ENCODE measurements at regions not wholly inside any gene's neighbourhood (a gene's known extent, or its start where the extent isn't known, plus 50 kb on each side); places are given as distances from the start of the nearest gene placed in this dataset.
"Not testable (repeated sequence)": the region's sequence is repeated elsewhere in the genome, so short reads cannot be mapped to it uniquely, and the experiment has no call there.

DNA sequence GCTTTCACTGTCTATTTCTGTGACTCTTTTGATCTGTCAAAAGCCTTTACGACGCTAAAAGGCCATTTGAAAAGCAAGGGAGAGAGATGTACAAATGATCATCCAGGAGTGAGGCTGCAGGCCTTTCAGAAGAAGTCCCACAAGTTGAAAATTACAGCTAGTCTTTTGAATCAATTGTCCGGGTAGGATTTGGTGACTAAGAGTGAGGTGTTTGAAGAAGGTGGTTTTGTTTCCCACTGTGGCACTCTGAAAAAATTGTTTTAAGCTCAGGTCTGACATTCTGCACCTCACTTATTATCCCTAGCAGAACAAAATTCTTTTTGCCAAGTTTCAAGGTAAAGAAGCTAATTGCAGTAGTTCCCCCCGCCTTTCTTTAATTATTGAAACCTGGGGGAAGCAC is 50.8 kb upstream of the TMEM108 start:
- no peak overlapping the region for H3K9ac ChIP-seq (ENCODE audit: low read depth, low read length)
- H3K4me3 ChIP-seq (ENCODE audit: low read length), result no peak overlapping the region
- H3K4me1 ChIP-seq (ENCODE audit: insufficient read depth, low read length), result no peaks in the 10 kb centered on the region
- no peak overlapping the region for H3K27ac ChIP-seq (ENCODE audit: low read length)
- H3K27me3 ChIP-seq (ENCODE audit: insufficient read depth, low read length), result no peaks in the 10 kb centered on the region
- H3K36me3 ChIP-seq (ENCODE audit: insufficient read depth, low read depth, low read length), result no peaks in the 10 kb centered on the region
- no peaks in the 10 kb centered on the region for H3K9me3 ChIP-seq (ENCODE audit: insufficient read depth, low read depth, low read length)

DNA sequence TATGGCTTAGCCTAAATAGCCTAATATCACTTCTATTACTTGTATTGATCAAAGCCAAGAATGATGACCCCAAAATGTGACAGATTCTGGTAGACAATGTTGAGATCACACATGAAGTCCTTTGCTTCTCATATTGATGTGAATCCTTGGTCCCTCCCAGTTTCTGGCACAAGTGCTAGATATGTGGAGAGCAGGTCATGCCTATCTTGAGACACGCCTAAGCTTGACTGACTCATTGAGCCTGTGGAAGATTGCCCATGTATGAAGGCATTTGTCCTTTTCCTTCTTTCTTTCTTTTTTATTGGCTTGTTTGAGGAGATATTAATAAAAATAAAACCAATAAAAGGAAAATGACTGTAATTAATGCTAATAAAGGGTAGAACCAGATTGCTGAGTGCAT is 54.0 kb upstream of the TMEM108 start:
- H3K4me3 ChIP-seq (ENCODE audit: low read length), result no peak overlapping the region
- no peaks in the 10 kb centered on the region for H3K4me1 ChIP-seq (ENCODE audit: insufficient read depth, low read length)
- no peaks in the 10 kb centered on the region for H3K36me3 ChIP-seq (ENCODE audit: insufficient read depth, low read depth, low read length)
- H3K27ac ChIP-seq (ENCODE audit: low read length), result no peak overlapping the region
- no peaks in the 10 kb centered on the region for H3K27me3 ChIP-seq (ENCODE audit: insufficient read depth, low read length)
- H3K9me3 ChIP-seq (ENCODE audit: insufficient read depth, low read depth, low read length), result no peaks in the 10 kb centered on the region
- H3K9ac ChIP-seq (ENCODE audit: low read depth, low read length), result no peak overlapping the region

DNA sequence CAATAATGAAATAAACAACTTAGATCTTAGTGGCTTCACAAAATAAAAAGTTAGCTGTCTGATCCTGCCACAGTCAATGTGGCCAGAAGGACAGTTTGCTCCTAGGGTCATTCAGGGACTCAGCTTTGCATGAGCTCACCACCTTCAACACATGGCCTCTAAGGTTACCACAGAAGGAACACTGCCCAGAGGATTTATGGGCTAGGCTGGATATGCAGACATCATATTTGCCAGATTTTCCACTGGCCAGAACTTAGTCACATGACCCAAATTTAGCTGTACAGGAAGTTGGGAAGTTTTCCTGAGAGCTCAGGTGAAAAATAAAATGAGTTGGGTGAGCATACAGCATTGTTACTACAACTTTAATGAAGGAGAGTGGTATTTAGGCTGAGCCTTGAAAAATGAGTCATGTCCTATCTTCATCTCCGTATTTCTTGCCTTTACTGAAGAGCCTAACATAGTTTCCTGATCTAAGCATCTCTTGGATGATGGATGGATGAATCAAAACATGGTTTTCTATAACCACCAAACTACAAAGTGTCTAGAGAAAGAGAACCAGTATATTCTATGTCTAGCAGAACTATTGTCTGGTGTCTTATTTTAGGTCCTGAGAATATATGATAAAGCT is 54.9 kb upstream of the TMEM108 start:
- no peaks in the 10 kb centered on the region for H3K9me3 ChIP-seq (ENCODE audit: insufficient read depth, low read depth, low read length)
- H3K9ac ChIP-seq (ENCODE audit: low read depth, low read length), result no peak overlapping the region
- H3K27me3 ChIP-seq (ENCODE audit: insufficient read depth, low read length), result no peaks in the 10 kb centered on the region
- no peak overlapping the region for H3K27ac ChIP-seq (ENCODE audit: low read length)
- no peaks in the 10 kb centered on the region for H3K36me3 ChIP-seq (ENCODE audit: insufficient read depth, low read depth, low read length)
- no peaks in the 10 kb centered on the region for H3K4me1 ChIP-seq (ENCODE audit: insufficient read depth, low read length)
- no peak overlapping the region for H3K4me3 ChIP-seq (ENCODE audit: low read length)

DNA sequence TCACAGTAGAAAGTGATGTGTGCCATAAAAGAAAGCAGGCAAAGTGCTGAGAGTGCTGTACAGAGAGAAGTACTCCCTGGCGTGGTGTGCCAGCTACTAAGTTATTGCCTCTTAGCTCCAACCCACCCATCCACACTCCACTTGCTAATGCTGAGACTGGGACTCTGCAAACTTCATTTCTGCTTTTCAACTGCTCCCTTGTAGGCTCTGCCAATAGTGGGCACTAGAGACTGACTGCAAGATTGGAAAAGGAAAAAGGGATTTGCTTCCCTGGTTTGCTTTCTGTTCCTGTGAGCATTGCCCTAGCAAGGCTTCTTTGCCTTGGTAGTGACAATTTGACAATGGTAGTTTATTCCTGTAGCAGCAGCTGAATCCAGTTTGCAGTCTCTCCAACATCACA is 56.5 kb upstream of the TMEM108 start:
- H3K27ac ChIP-seq (ENCODE audit: low read length), result no peak overlapping the region
- H3K4me3 ChIP-seq (ENCODE audit: low read length), result no peak overlapping the region
- no peaks in the 10 kb centered on the region for H3K9me3 ChIP-seq (ENCODE audit: insufficient read depth, low read depth, low read length)
- no peaks in the 10 kb centered on the region for H3K27me3 ChIP-seq (ENCODE audit: insufficient read depth, low read length)
- H3K36me3 ChIP-seq (ENCODE audit: insufficient read depth, low read depth, low read length), result no peaks in the 10 kb centered on the region
- no peaks in the 10 kb centered on the region for H3K4me1 ChIP-seq (ENCODE audit: insufficient read depth, low read length)
- H3K9ac ChIP-seq (ENCODE audit: low read depth, low read length), result no peak overlapping the region

DNA sequence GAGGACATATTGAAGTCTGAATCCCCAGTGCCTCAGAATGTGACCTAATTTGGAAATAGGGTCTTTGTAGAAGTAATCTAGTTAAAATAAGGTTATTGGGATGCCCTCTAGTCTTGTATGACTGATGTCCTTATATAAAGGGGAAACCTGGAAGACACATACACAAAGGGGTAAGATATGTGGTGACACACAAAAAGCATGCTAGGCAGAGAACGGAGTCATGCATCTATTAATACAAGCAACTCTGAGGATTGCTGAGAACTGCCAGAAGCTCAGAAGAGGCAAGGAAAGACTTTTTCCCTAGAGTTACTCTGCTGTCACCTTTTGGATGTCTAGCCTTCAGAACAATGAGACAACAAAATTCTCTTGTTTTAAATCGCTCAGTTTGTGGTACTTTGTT is 58.1 kb upstream of the TMEM108 start:
- no peaks in the 10 kb centered on the region for H3K36me3 ChIP-seq (ENCODE audit: insufficient read depth, low read depth, low read length)
- H3K4me3 ChIP-seq (ENCODE audit: low read length), result no peak overlapping the region
- no peak overlapping the region for H3K27ac ChIP-seq (ENCODE audit: low read length)
- H3K4me1 ChIP-seq (ENCODE audit: insufficient read depth, low read length), result no peaks in the 10 kb centered on the region
- H3K9me3 ChIP-seq (ENCODE audit: insufficient read depth, low read depth, low read length), result no peaks in the 10 kb centered on the region
- H3K9ac ChIP-seq (ENCODE audit: low read depth, low read length), result no peak overlapping the region
- no peaks in the 10 kb centered on the region for H3K27me3 ChIP-seq (ENCODE audit: insufficient read depth, low read length)

DNA sequence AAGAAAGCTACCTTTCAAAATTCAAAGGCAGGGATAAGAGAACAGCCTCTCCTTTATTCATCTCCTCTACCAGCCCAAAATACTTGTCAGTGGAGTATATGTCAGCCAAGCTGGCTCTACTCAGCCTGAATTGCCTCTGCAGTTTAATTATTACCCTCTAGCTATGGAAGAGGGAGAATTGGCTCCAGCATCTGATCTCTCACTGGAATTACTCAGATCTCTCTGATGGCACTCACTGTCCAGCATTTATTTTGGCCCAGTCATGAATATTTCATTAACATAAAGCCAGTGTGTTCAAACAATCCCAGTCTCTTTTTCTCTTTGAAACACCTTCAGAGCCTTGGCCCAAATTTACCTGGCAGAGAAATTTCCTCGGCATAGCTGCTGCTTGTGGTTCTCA is 58.6 kb upstream of the TMEM108 start:
- Histone ChIP-seq H3K4me3 (ENCODE audit: low read length) (no peak overlapping the region), H3K27ac (ENCODE audit: low read length) (no peak overlapping the region), H3K27me3 (ENCODE audit: insufficient read depth, low read length) (no peaks in the 10 kb centered on the region), H3K4me1 (ENCODE audit: insufficient read depth, low read length) (no peaks in the 10 kb centered on the region), H3K36me3 (ENCODE audit: insufficient read depth, low read depth, low read length) (no peaks in the 10 kb centered on the region), H3K9me3 (ENCODE audit: insufficient read depth, low read depth, low read length) (no peaks in the 10 kb centered on the region), H3K9ac (ENCODE audit: low read depth, low read length) (no peak overlapping the region)

DNA sequence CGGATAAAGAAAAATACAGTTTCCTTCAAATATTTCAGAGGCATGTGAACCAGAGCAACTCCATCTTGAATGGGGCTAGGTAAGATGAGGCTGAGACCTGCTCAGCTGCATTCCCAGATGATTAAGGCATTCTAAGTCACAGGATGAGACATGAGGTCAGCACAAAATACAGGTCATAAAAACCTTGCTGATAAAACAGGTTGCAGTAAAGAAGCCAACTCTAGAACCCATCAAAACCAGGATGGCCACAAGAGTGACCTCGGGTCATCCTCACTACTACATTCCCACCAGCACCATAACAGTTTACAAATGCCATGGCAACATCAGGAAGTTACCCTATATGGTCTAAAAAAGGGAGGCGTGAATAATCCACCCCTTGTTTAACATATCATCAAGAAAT is 59.2 kb upstream of the TMEM108 start:
- H3K4me1 ChIP-seq (ENCODE audit: insufficient read depth, low read length); H3K9me3 ChIP-seq (ENCODE audit: insufficient read depth, low read depth, low read length); H3K36me3 ChIP-seq (ENCODE audit: insufficient read depth, low read depth, low read length); H3K27me3 ChIP-seq (ENCODE audit: insufficient read depth, low read length); H3K9ac ChIP-seq (ENCODE audit: low read depth, low read length); H3K27ac ChIP-seq (ENCODE audit: low read length); H3K4me3 ChIP-seq (ENCODE audit: low read length): not testable (repeated sequence)

DNA sequence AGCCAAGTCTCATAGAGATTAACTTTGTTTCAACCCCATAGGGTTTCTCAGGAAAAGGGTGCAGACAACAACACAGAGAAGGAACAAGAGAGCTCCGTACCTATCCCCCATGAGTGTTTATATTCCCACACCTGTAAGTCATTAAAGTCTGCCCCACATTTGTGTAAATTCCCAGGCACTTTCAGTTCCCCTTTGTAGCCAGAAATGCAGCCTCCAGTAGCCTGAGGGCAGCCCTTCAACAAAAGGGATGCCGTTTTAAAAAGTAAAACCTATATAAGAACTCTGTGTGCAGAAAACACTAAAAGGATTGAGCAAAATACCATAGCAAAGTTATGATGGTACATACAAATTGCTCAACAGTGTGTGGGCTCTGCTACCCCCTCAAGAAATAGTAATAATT is 59.7 kb upstream of the TMEM108 start:
- no peaks in the 10 kb centered on the region for H3K4me1 ChIP-seq (ENCODE audit: insufficient read depth, low read length)
- no peak overlapping the region for H3K9ac ChIP-seq (ENCODE audit: low read depth, low read length)
- no peak overlapping the region for H3K4me3 ChIP-seq (ENCODE audit: low read length)
- H3K27me3 ChIP-seq (ENCODE audit: insufficient read depth, low read length), result no peaks in the 10 kb centered on the region
- no peaks in the 10 kb centered on the region for H3K36me3 ChIP-seq (ENCODE audit: insufficient read depth, low read depth, low read length)
- H3K9me3 ChIP-seq (ENCODE audit: insufficient read depth, low read depth, low read length), result no peaks in the 10 kb centered on the region
- H3K27ac ChIP-seq (ENCODE audit: low read length), result no peak overlapping the region

DNA sequence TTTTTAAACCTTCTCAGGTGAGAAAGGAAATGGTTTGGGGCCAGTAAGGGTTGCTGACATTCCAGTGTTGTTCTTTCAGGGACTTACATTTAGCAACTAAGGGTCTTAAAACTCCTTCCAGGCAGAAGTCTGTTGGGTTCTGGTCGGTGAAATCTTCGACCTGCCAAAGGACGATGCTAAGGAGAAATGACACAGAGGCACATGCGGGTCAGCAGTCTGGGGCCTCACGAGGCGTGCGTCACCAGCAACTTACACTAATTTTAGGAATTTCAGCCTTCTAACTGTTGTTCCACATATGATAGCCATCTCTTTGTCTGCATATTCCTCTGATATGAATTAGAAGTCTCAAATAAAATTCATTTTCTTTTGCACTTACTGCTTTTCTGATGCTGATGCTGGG is 64.1 kb upstream of the TMEM108 start:
- Histone ChIP-seq H3K4me3 (ENCODE audit: low read length) (no peak overlapping the region), H3K9ac (ENCODE audit: low read depth, low read length) (no peak overlapping the region), H3K9me3 (ENCODE audit: insufficient read depth, low read depth, low read length) (no peaks in the 10 kb centered on the region), H3K27me3 (ENCODE audit: insufficient read depth, low read length) (no peaks in the 10 kb centered on the region), H3K4me1 (ENCODE audit: insufficient read depth, low read length) (no peaks in the 10 kb centered on the region), H3K27ac (ENCODE audit: low read length) (no peak overlapping the region), H3K36me3 (ENCODE audit: insufficient read depth, low read depth, low read length) (no peaks in the 10 kb centered on the region)

DNA sequence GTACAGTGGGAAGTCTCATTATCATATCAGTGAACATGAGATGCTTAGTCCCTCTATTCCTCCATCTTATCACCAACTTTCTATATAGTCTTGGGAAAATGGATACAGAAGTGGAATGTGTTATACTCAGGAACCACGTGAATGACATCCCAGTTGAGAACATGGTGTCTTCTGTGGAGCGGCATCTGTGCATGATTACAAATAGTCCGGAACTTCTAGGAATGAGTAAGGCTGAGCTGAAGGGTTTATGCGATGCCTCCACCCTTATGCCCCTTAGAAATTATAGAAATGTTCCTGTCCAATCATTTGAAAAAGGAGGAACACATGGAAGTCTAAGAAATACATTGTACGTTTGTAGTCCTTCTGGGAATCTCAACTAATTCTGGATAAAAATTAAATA is 64.8 kb upstream of the TMEM108 start:
- Histone ChIP-seq H3K27me3 (ENCODE audit: insufficient read depth, low read length) (no peaks in the 10 kb centered on the region), H3K9ac (ENCODE audit: low read depth, low read length) (no peak overlapping the region), H3K36me3 (ENCODE audit: insufficient read depth, low read depth, low read length) (no peaks in the 10 kb centered on the region), H3K4me3 (ENCODE audit: low read length) (no peak overlapping the region), H3K27ac (ENCODE audit: low read length) (no peak overlapping the region), H3K9me3 (ENCODE audit: insufficient read depth, low read depth, low read length) (no peaks in the 10 kb centered on the region), H3K4me1 (ENCODE audit: insufficient read depth, low read length) (no peaks in the 10 kb centered on the region)

DNA sequence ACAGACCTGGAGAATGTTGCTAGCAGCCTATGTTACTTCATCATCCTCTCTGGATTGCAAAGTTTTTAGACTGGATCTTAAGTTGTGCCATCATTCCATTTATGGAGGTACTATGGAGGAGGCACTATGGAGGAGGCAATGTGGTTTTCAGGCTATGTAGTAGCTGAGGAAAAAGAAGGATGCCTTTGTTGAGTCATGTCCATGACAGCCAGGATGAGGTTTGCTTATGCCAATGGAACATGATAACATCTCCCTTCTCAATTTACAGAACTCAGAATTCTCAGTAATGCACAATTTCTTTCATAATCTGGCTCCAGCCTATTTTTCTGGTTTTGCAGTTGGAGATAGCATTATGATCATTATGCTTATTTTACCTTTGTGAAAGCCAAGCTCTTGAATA is 65.9 kb upstream of the TMEM108 start:
- Histone ChIP-seq H3K9ac (ENCODE audit: low read depth, low read length) (no peak overlapping the region), H3K27me3 (ENCODE audit: insufficient read depth, low read length) (no peaks in the 10 kb centered on the region), H3K4me1 (ENCODE audit: insufficient read depth, low read length) (no peaks in the 10 kb centered on the region), H3K36me3 (ENCODE audit: insufficient read depth, low read depth, low read length) (no peaks in the 10 kb centered on the region), H3K27ac (ENCODE audit: low read length) (no peak overlapping the region), H3K4me3 (ENCODE audit: low read length) (no peak overlapping the region), H3K9me3 (ENCODE audit: insufficient read depth, low read depth, low read length) (no peaks in the 10 kb centered on the region)

DNA sequence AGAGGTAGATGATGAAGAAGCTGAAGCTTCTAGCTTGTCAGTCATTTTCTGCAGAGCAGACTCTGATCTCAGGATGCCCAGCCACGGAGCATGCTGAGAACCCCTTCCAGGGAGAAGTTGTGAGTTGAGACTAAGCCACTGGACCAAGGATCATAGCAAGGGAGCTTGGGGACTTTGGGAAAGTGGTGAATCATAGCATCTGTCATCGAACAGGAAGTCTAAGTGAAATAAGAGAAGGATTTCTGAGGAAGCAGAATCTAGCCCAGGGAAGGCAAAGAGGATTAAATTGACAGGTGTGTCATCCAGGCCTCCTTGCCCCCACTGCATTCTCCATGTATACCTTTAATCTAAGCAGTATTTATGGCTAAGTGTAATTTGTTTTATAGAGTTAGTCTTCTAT is 71.8 kb upstream of the TMEM108 start:
- H3K4me1 ChIP-seq (ENCODE audit: insufficient read depth, low read length), result no peaks in the 10 kb centered on the region
- H3K27me3 ChIP-seq (ENCODE audit: insufficient read depth, low read length), result no peaks in the 10 kb centered on the region
- no peaks in the 10 kb centered on the region for H3K9me3 ChIP-seq (ENCODE audit: insufficient read depth, low read depth, low read length)
- no peaks in the 10 kb centered on the region for H3K36me3 ChIP-seq (ENCODE audit: insufficient read depth, low read depth, low read length)
- H3K27ac ChIP-seq (ENCODE audit: low read length), result no peak overlapping the region
- H3K9ac ChIP-seq (ENCODE audit: low read depth, low read length), result no peak overlapping the region
- no peak overlapping the region for H3K4me3 ChIP-seq (ENCODE audit: low read length)

DNA sequence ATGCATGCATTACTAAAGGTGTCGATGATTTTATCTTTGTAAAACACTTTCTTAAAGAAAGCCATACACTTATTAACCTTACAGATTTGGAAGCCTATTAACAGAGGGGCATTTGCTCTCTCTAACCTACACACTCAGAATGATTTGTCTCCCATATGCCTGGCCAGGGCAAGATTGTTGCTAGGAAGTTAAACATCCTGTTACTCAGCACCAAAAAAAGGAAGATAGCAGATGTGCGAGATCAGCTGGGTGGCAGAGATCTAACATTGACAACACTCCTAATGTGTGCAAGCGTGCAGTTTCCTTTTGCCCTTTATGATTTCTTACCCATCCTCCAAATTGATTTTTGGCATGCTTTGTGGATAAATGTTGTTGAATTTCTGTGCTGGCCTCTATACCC is 73.9 kb upstream of the TMEM108 start:
- Histone ChIP-seq H3K27ac (ENCODE audit: low read length) (no peak overlapping the region), H3K27me3 (ENCODE audit: insufficient read depth, low read length) (no peaks in the 10 kb centered on the region), H3K36me3 (ENCODE audit: insufficient read depth, low read depth, low read length) (no peaks in the 10 kb centered on the region), H3K4me1 (ENCODE audit: insufficient read depth, low read length) (no peaks in the 10 kb centered on the region), H3K9me3 (ENCODE audit: insufficient read depth, low read depth, low read length) (no peaks in the 10 kb centered on the region), H3K4me3 (ENCODE audit: low read length) (no peak overlapping the region), H3K9ac (ENCODE audit: low read depth, low read length) (no peak overlapping the region)
